Karpas-422 (cell line): ENCODE measurements at regions not wholly inside any gene's neighbourhood (a gene's known extent, or its start where the extent isn't known, plus 50 kb on each side); places are given as distances from the start of the nearest gene placed in this dataset.
"Not testable (repeated sequence)": the region's sequence is repeated elsewhere in the genome, so short reads cannot be mapped to it uniquely, and the experiment has no call there.

ENCODE experiments used
- DNase-seq: peaks from one replicate; pipeline ENCODE4 v3.0.0-alpha.2; 2015
- H2AFZ ChIP-seq: fragments of 200-600 bp; sonication (generic); 2 replicates; pipeline ENCODE4 v1.6.1; 2014; ENCODE audit warnings: antibody characterized with exemption, low read length, mixed read lengths
- H3K27ac ChIP-seq: fragments of 200-600 bp; sonication (generic); 2 replicates; pipeline ENCODE4 v1.5.1; 2014; ENCODE audit warnings: mild to moderate bottlenecking, low read length, moderate library complexity
- H3K27me3 ChIP-seq: fragments of 200-600 bp; sonication (generic); 2 replicates; pipeline ENCODE4 v1.6.1; 2014; ENCODE audit warnings: low read length, mixed read lengths
- H3K36me3 ChIP-seq: fragments of 200-600 bp; sonication (generic); 2 replicates; pipeline ENCODE4 v1.6.1; 2014; ENCODE audit warnings: low read length, mixed read lengths; ENCODE audit not compliant: insufficient read depth
- H3K4me1 ChIP-seq: fragments of 200-600 bp; sonication (generic); 2 replicates; pipeline ENCODE4 v1.6.1; 2014; ENCODE audit warnings: mild to moderate bottlenecking, low read length, mixed read lengths
- H3K4me2 ChIP-seq: fragments of 200-600 bp; sonication (generic); 2 replicates; pipeline ENCODE4 v1.6.1; 2014; ENCODE audit warnings: low read length, low read depth, mild to moderate bottlenecking; ENCODE audit not compliant: poor library complexity, severe bottlenecking
- H3K4me3 ChIP-seq: fragments of 200-600 bp; sonication (generic); 2 replicates; pipeline ENCODE4 v1.5.1; 2014; ENCODE audit warnings: mild to moderate bottlenecking, antibody characterized with exemption, low read length, mixed read lengths
- H3K79me2 ChIP-seq: fragments of 200-600 bp; sonication (generic); 2 replicates; pipeline ENCODE4 v1.6.1; 2014; ENCODE audit warnings: mild to moderate bottlenecking, low read length, mixed read lengths
- H3K9ac ChIP-seq: fragments of 200-600 bp; sonication (generic); 2 replicates; pipeline ENCODE4 v1.6.0; 2014; ENCODE audit warnings: low read length
- H3K9me2 ChIP-seq: fragments of 200-600 bp; sonication (generic), shearing (Covaris generic); replicated peaks from 2 replicates; pipeline ENCODE4 v1.6.0; 2014; ENCODE audit warnings: mild to moderate bottlenecking, low read length, moderate library complexity; ENCODE audit not compliant: insufficient read depth
- H3K9me3 ChIP-seq: fragments of 300-700, 200-600 bp; sonication (generic); 2 replicates; pipeline ENCODE4 v1.6.1; 2014; ENCODE audit warnings: low read length, mixed read lengths
- H4K20me1 ChIP-seq: fragments of 200-600 bp; sonication (generic); 2 replicates; pipeline ENCODE4 v1.6.1; 2014; ENCODE audit warnings: mild to moderate bottlenecking, antibody characterized with exemption, low read length, low read depth; ENCODE audit not compliant: insufficient read depth

DNA sequence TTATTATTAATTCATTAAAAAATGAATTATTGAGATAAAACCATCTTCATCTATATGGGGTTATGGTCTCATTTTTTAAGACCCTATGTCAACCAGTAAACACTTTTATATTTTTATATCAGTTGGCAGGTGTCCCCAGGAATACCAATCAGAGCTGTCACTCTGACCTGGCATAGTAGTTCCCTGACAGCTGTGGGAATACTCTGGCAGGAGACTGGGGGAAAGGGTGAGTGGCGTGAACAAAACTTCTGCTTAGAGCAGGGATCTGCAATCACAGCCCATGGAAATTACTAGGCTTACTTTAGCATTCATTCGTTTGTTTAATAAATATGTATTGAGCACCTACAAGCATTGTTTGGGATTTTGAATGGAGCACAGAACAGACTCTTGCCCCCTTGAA is 254.1 kb upstream of the KLF3 start:
- H3K4me1 ChIP-seq = no peaks in the 10 kb centered on the region
- no peaks in the 10 kb centered on the region for H3K9me3 ChIP-seq
- no peak overlapping the region for H3K4me3 ChIP-seq
- DNase-seq = no peak
- no peak overlapping the region for H3K27ac ChIP-seq
- H3K4me2 ChIP-seq = no peak overlapping the region
- no peaks in the 10 kb centered on the region for H3K79me2 ChIP-seq
- no peak overlapping the region for H3K9ac ChIP-seq
- no peaks in the 10 kb centered on the region for H3K36me3 ChIP-seq
- no peaks in the 10 kb centered on the region for H3K9me2 ChIP-seq
- H3K27me3 ChIP-seq = no peaks in the 10 kb centered on the region
- H4K20me1 ChIP-seq = no peaks in the 10 kb centered on the region
- H2AFZ ChIP-seq = no peak overlapping the region

DNA sequence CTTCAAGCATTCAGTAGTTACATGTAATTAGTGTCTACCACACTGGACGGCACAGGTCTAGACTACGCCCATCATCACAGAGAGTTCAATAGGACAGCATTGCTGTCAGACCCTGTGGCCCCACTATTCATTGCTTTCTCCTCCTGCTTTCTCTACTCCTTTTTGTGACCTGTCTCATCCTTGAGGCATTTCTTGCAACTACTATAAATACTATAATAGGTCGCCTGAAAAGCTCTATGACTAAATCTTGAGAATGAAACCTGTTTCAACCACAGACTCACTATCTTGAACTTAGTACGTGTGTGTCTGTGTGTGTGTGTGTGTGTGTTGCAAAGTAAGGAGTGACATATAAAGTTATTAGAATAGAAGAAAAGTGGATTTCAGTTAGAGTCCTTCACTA is 252.9 kb upstream of the KLF3 start:
- no peak overlapping the region for H3K4me3 ChIP-seq
- H3K4me2 ChIP-seq = no peak overlapping the region
- H3K27me3 ChIP-seq = no peaks in the 10 kb centered on the region
- H2AFZ ChIP-seq = no peak overlapping the region
- no peaks in the 10 kb centered on the region for H3K9me3 ChIP-seq
- no peaks in the 10 kb centered on the region for H3K79me2 ChIP-seq
- no peak overlapping the region for H3K9ac ChIP-seq
- H3K4me1 ChIP-seq = no peaks in the 10 kb centered on the region
- no peaks in the 10 kb centered on the region for H3K36me3 ChIP-seq
- H4K20me1 ChIP-seq = no peaks in the 10 kb centered on the region
- H3K27ac ChIP-seq = no peak overlapping the region
- DNase-seq = no peak
- H3K9me2 ChIP-seq = no peaks in the 10 kb centered on the region

DNA sequence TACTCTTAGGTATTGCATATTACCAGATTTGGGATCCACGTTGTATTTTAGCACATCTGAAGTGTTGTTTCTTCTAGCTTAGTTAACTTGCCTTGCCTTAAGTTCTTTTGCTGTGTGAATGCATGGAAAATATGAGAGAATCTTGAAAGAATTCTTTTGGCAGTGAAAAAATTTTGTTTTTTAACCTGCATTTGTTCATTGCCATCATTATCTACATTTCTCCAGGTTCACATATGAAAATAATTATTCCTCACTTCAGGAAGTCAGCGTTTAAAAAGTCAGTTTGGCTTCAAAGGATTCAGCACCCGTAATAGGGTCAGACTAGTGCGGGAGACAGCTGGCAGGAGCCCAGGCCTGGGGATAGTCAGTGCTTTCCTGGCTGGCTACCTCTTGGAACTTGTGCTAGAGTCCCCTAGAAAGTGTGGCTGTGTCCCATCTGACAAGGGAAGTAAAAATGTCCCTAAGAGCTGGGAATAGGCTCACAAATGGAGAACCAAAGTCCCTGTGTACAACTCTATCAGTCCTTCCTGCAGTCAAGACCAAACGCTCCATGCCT is 251.9 kb upstream of the KLF3 start:
- Histone ChIP-seq H3K9me3 (no peaks in the 10 kb centered on the region), H2AFZ (no peak overlapping the region)

DNA sequence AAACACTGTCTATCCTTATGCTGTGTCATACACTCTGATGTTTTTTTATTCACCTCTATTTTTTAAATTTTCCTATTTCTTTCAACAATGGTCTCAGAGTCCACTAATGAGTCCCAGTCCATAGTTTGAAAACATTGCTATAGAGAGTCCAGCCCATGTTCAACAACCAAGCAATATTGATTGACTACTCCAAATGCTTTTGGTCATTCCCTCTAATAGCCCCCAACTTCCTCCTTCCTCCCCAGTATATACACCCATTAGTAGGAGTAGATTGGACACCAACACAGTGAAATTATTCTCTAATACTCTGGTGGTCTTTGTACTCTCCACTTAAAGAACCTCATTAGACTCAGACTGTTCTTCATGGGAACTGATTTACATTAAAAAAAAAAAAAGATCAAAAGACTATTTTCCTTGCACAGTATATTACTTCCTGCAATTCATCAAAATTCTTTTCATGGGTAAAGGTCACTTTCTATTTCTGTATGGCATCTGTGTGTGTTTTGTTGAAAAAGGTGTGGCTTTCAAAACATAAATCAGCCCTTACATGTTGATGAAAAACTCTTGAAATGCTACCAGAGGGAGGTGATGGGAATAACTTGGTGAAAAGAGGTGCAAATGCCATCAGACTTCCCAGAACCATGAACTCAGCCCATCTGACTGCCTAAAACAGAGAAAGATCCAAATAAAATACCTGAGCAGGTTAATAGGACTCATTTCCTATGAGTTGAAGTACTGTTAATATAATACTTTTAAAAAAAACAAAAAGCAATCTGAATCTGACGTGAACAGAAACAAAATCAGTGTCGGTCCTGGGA is 250.3 kb upstream of the KLF3 start:
- H3K4me2 ChIP-seq = no peak overlapping the region
- H2AFZ ChIP-seq = no peak overlapping the region

More for the DNA sequence above, 251.9 kb upstream of the KLF3 start:
- Histone ChIP-seq H3K27ac (no peak overlapping the region), H3K9ac (no peak overlapping the region), H3K4me1 (no peaks in the 10 kb centered on the region), H3K27me3 (no peaks in the 10 kb centered on the region), H3K4me3 (no peak overlapping the region), H3K9me2 (no peaks in the 10 kb centered on the region), H3K4me2 (no peak overlapping the region), H4K20me1 (no peaks in the 10 kb centered on the region), H3K36me3 (no peaks in the 10 kb centered on the region), H3K79me2 (no peaks in the 10 kb centered on the region)
- DNase-seq = no peak

DNA sequence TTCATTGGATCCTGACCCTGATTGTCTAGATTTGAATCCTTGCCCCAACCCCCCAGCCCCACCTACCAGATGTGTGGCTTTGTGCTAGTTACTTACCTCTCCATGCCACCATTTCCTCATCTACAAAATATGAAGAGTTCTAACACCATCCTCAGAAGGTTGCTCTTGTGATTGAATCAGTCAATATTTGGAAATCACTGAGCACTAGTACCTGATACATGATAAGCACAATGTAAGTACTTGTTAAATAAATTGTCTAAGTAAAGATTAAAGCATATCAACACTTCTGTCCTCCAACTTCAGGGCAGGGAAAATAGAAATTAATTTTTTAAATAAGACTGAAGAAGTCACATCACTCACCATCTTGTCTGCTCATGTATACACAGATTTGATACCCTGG is 249.6 kb upstream of the KLF3 start:
- no peak for DNase-seq
- H3K4me3 ChIP-seq = no peak overlapping the region

More for the DNA sequence above, 250.3 kb upstream of the KLF3 start:
- no peaks in the 10 kb centered on the region for H4K20me1 ChIP-seq
- H3K36me3 ChIP-seq = no peaks in the 10 kb centered on the region
- no peaks in the 10 kb centered on the region for H3K9me2 ChIP-seq
- H3K27me3 ChIP-seq = no peaks in the 10 kb centered on the region
- no peak overlapping the region for H3K4me3 ChIP-seq
- no peak overlapping the region for H3K9ac ChIP-seq
- H3K4me1 ChIP-seq = no peaks in the 10 kb centered on the region
- DNase-seq = no peak
- H3K27ac ChIP-seq = no peak overlapping the region
- no peaks in the 10 kb centered on the region for H3K9me3 ChIP-seq
- no peaks in the 10 kb centered on the region for H3K79me2 ChIP-seq

DNA sequence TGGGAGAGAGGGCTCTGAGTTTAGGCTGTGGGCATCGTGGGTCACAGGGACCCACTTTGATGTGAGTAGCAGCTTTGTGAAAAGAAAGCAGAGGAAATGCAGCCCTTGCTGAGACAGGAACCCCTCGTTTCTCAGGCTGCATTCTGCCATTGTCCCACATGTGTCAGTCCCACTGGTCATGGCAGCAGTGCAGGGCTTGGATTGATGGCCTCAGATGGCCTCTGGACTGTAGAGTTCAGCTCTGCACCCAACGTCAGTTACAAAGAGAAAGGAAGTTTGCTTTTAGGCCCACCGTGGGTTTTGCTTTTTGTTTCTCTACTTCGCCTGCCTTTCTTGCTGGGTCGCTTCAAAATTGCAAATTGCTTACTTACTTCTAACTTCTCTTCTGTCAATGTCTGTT is 248.3 kb upstream of the KLF3 start:
- Histone ChIP-seq H3K27me3 (no peaks in the 10 kb centered on the region), H3K9ac (no peak overlapping the region), H3K9me3 (no peaks in the 10 kb centered on the region), H3K4me3 (no peak overlapping the region), H4K20me1 (no peaks in the 10 kb centered on the region), H2AFZ (no peak overlapping the region), H3K4me1 (no peaks in the 10 kb centered on the region), H3K27ac (no peak overlapping the region), H3K79me2 (no peaks in the 10 kb centered on the region), H3K9me2 (no peaks in the 10 kb centered on the region), H3K4me2 (no peak overlapping the region), H3K36me3 (no peaks in the 10 kb centered on the region)
- no peak for DNase-seq

More for the DNA sequence above, 249.6 kb upstream of the KLF3 start:
- Histone ChIP-seq H3K9me2 (no peaks in the 10 kb centered on the region), H3K79me2 (no peaks in the 10 kb centered on the region), H3K27ac (no peak overlapping the region), H3K9ac (no peak overlapping the region), H4K20me1 (no peaks in the 10 kb centered on the region), H3K27me3 (no peaks in the 10 kb centered on the region), H3K9me3 (no peaks in the 10 kb centered on the region), H3K4me1 (no peaks in the 10 kb centered on the region), H2AFZ (no peak overlapping the region), H3K36me3 (no peaks in the 10 kb centered on the region), H3K4me2 (no peak overlapping the region)

DNA sequence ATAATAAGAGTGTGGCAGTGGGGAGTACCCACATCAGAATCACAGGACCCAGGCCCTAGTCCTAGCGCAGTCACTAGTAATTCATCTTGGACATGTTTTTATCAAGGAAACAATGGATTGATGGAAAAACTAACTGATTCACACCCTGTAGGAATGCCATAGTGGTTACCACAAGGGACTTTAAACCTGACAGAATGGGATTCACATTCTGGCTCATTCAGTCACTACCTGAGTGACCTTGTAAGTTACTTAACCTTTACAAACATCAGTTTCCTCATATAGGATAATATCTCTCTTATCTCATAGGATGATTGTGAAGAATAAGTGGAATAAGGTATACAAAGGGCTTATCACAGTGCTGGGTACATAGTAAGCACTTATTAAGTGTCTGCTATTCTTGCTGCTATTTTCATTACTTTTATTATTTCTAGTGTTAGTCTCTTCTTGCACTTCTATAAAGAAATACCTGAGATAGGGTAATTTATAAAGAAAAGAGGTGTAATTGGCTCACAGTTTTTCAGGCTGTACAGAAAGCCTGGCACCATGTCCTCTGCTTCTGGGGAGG is 247.5 kb upstream of the KLF3 start:
- DNase-seq = no peak
- no peak overlapping the region for H2AFZ ChIP-seq
- H3K9me2 ChIP-seq = no peaks in the 10 kb centered on the region
- no peak overlapping the region for H3K27ac ChIP-seq
- no peaks in the 10 kb centered on the region for H3K36me3 ChIP-seq
- H4K20me1 ChIP-seq = no peaks in the 10 kb centered on the region
- no peaks in the 10 kb centered on the region for H3K27me3 ChIP-seq
- H3K9me3 ChIP-seq = no peaks in the 10 kb centered on the region
- no peak overlapping the region for H3K9ac ChIP-seq
- H3K4me2 ChIP-seq = no peak overlapping the region
- no peak overlapping the region for H3K4me3 ChIP-seq
- no peaks in the 10 kb centered on the region for H3K79me2 ChIP-seq
- no peaks in the 10 kb centered on the region for H3K4me1 ChIP-seq

DNA sequence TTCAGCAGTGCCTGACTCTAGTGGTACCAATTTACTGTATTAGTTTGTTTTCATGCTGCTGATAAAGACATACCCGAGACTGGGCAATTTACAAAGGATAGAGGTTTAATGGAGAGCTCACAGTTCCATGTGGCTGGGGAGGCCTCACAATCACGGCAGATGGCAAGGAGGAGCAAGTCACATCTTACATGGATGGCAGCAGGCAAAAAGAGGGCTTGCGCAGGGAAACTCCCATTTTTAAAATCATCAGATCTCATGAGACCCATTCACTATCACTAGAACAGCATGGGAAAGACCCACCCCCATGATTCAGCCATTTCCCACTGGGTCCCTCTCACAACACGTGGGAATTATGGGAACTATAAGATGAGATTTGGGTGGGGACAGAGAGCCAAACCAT is 243.7 kb upstream of the KLF3 start:
- H4K20me1 ChIP-seq, DNase-seq, H3K79me2 ChIP-seq, H3K27ac ChIP-seq, H3K9ac ChIP-seq, H3K9me2 ChIP-seq, H3K4me3 ChIP-seq, H3K27me3 ChIP-seq, H3K36me3 ChIP-seq, H3K4me1 ChIP-seq, H3K4me2 ChIP-seq, H3K9me3 ChIP-seq, H2AFZ ChIP-seq: not testable (repeated sequence)
